ENCODE measurements at regions not wholly inside any gene's neighbourhood (a gene's known extent, or its start where the extent isn't known, plus 50 kb on each side); places are given as distances from the start of the nearest gene placed in this dataset.
"Not testable (repeated sequence)": the region's sequence is repeated elsewhere in the genome, so short reads cannot be mapped to it uniquely, and the experiment has no call there.

DNA sequence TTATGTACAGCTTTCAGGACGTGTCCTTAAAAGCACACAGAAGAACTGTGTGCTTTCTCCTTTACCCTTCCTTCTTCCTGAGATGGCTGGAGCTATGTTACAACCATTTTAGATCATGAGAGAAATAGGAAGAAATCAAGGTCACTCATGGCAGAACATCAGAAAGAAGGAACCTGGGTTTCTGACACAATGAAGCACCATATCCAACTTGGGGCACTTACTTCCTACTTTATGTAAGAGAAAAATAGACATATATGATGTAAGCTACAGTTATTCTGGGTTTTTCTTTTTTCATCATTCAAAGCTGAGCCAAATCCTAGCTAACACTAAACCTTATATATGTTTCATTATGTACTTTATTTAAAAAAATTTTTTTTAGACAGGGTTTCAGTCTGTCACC, 79.5 kb downstream of the FAM161A start:
- no peak for DNase-seq

DNA sequence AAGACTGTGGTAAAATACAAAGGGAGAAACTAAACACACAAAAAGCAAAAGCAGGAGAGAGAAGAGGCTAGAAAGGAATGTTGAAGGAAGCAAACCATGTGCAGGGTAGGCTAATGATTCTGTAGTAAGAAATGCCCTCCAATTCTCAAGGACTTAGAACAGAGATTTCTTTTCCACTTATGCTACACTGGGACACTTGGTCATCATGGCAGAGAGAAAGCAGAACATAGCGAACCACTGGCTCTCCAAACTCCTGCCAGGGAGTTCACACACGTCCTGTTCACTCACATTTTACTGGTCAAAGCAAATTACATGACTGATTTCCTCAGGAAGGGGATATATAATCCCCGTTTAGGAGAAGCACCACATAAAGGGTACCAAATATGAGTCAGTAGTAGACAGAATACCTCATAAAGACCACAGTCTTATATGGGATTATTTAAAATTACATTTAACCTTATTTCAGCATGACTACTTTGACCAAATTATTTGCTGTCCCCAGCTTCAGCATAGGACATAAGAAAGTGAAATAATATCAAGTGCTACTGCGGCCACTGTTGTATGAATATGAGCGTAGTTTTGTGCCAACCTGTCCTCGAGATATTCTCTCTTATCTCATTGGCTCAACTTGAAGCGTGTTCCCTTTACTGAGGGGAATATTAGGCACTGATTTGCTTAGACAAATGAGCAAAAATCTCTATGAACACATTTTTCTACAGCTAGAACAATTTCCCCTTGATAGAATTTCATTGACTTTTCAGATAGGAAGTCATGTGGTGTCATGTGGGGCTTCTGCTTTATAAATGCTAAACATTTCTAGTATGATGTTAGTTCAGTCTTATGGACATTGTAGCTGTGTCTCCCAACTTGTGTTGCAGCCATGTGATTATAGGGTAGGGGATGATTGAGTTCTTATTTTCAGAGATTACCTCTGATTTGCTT, 81.7 kb downstream of the FAM161A start:
- no peak for DNase-seq

DNA sequence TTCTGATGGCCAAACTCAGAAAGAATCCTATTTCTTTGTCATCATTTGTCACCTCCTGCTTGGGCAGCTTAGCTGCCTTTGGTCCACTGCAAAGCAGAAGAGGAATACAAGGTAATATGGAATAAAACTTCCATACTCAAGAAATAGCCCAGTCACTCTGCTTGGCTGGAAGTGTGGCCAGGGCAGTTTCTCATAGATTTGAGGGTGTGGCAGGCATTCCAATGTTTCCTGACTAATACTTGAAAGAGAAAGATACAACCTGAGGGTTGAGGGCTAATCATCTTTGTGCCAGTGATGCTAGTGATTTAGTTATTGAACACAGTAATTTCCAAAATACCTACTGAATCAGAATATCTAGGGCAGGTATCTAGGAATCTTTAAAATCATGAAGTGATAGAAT, 83.1 kb downstream of the FAM161A start:
- DNase-seq: no peak

DNA sequence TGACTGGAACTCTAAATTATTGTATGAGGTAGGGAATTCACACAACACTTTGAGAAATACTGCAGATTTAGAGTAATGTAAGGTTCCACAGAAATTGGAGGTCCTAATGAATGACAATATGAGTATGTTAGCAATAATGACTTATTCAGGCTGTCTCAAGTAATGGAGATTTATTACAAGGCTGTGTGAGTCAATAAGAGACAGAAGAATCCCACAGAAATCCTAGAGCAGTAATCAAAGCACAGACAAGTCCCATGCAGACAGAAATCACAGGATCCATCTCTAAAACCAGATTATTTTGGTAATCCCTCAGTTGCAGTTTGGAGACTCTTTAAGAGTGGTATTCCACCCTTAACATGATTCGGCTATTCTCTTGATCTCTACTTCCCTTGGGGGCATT, 83.6 kb downstream of the FAM161A start:
- DNase-seq: no peak

DNA sequence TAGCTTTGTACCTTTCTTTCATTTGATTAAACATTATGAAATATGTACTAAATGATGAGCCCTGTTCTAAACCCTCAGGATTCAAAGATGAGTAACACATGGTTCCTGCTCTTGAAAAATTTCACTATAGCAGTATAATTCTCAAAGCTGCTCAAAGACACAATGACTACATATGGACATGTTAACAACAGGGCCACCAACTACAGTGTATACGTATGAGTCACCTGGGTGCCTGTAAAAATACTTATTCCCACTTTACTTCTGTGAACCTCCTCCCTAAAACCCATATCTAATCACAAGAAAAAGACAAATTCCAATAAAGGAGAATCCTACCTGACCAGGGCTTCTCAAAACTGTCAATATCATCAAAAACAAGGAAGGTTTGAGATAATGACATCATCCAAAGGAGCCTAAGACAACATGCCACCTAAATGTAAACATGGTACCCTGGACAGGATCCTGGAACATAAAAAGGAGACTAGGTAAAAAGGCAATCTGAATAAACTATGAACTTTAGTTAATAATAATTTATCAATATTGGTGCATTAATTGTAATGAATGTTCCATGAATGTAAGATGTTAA, 84.7 kb downstream of the FAM161A start:
- no peak for DNase-seq

DNA sequence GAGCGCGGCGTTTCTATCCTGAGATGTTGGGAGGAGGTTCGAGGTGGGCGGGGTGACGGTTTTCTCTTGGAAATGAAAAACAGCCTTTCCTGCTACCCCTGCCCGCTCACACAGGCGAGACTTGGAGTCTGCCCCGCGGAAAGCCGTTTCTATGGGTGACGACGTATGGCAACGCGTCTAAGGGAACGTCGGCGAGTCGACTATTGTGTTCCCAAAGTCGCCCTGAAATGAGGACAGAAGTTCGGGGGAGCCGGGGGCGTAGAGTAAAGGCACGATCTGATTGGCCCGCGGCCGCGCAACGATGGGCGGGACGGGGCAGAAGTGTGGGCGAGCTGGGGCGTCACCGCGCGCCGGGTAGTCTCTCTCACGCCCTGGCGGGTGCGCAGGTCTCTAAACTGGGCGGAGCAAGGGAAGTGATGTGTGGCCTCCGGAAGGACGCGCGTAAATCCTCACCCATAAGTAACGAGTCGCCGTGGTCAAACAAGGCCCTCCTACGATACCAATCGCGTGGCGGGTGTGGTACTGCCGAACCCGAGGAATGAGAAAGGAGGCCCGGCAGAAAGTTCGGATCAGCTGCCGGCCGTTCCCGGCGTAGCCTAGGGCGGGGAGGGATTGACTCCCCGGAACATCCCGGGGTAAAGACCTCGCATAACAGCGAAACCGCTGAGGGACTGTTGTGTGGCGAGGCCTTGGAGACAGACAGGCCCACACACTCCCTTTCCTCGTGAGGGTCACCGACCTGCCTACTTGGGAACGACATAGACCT, 89.6 kb downstream of the FAM161A start:
- peak; percentile 97 for DNase-seq

DNA sequence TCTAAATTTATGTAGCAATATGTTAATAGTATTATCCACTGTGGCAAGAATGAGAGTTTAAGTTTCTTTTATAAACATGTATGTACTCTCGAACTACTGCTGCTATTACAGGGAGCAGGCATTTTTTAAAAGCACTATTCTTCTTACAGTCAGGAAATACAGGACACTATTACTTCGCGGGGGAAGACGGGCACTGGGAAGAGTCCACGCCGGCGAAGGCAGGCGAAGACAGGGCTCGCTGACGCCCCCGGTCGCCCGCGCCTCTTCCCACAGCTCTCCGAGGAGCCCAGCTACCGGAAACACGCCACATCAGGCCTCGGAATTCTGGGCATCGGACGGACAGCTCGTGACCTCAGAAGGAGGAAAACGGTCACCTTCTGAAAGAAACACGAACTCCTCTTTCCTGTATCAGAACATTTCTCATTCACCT, 90.2 kb downstream of the FAM161A start:
- no peak for DNase-seq

DNA sequence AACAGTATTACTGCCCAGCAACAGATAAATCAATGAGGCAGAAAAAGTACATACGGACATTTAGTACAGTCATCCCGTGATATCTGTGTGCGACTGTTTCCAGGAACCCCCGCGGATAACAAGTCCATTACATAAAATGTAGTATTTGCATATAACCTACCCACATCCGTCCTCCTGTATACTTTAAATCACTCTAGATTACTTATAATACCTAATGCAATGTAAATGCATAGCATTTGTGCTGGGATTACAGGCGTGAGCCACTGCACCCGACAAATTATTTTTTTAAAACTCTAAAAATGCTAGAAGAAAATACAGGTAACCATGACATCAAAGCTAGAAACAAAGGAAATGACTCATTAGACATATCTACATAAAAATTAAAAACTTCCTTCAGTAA, 91.6 kb downstream of the FAM161A start:
- peak; percentile 30 for DNase-seq

DNA sequence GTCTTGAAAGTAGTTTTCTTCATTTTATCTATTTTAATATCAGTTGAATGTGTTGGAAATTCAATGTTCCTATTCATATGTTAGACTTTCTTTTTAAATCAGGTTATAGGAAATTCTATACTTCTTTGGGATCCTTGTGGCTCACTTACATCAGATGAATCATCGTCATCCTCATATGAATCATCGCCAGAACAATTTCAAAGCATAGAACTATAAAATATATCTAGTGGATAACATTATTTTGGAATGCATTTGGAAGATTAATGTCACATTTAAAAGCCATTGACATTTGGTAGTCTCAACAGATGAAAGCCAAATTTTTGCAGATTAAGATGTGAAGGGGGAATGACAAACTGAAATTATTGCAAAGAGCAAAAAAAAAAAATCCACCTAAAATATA, 94.1 kb downstream of the FAM161A start:
- DNase-seq: no peak

DNA sequence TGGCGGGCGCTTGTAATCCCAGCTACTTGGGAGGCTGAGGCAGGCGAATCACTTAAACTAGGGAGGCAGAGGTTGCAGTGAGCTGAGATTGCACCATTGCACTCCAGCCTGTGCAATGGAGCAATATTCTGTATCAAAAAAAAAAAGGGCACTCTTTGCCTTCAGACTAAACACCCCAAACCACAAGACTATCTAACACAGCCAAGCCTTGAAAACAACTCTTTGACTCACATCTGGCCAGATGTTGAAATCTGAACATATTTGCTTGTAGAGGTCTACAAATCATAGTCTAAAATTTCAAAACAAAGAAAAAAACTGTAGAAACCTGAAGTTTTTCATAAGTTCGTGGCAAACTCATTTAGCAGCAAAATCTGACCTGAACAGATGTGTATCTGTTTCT, 94.9 kb downstream of the FAM161A start:
- DNase-seq: no peak

DNA sequence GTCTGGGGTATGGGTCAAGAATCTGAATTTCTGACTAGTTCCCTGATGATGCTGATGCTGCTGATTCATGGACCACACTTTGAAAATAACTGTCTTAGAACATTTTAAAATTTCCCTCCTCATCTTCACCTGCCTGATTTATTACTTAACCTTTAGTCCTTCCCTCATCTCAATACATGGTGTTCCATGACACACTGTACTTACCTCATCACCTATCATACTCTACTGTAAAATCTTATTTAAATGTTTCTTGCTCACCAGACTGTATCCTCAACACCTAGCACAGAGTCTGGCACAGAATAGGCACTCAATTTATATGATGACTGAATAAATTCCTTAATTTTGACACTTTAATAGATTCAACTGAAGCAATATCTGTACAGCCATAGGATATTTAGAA, 95.7 kb downstream of the FAM161A start:
- no peak for DNase-seq

DNA sequence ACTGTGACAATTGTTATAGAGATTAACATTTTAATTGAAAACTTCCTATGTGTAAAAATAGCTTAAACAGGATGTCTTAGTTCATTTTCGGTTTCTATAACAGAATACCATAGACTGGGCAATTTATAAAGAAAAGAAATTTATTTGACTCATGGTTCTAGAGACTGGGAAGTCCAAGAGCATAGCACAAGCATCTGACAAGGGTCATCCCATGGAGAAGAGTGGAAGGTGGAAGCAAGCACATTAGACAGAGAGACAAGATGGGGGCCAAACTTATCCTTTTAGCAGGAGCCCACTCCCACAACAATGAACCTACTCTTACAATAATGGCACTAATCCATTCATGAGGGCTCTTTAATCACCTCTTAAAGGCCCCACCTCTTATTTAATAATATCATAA, 100.3 kb downstream of the FAM161A start:
- no peak for DNase-seq

DNA sequence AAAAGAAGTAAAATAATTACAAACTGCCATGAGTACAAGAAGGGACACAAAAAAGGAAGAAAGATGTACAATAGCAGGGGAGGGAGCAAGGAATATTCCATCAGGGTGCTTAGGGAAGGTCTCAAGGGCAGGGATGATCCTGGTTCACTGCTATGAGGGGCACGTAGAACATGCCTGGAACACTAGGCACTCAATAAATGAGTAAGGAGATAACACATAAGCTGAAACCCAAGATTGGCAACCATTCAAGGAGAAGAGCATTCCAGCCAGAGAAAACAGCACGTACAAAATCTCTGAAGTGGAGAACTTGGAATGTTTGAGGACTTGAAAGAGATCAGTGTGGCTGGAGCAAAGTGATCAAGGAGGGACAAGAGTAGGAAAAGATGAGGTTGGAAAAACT, 103.2 kb downstream of the FAM161A start:
- DNase-seq: no peak

DNA sequence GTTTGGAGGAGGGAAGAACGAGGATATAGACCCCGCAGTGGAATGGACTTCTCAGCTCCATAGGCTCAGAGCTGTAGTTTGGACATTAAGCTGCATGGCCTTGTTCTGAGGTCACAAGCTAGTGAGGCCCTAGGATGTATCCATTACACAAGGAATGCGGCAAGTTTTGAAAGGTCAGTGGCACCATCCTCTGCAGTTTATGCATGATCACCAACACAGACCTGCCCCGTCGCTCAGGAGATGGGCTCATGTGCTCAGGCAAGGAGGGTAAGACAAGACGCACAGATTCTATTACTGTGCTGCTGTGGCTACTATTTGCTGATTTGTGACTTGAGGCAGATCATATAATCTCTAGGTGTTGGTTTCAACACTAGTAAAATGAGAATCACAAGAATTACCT, 110.9 kb downstream of the FAM161A start:
- DNase-seq: no peak

DNA sequence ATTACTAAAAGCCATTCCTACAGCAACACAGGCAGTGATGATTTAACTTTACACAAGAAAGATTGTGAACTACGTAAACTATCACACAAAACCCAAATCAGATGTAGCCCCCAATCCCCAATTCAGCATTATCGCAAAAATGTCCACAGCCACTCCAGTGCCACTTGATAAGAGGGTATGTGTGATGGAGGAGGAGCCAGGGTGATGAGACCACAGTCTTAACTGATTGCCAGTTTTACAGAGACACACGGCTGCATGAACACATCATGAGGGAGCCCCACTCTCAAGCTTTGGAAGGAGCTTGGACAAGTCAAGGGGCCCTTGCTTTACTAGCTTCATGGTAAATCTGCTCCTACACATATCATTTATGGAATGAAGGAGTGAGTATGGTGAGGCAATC, 116.0 kb downstream of the FAM161A start:
- no peak for DNase-seq

DNA sequence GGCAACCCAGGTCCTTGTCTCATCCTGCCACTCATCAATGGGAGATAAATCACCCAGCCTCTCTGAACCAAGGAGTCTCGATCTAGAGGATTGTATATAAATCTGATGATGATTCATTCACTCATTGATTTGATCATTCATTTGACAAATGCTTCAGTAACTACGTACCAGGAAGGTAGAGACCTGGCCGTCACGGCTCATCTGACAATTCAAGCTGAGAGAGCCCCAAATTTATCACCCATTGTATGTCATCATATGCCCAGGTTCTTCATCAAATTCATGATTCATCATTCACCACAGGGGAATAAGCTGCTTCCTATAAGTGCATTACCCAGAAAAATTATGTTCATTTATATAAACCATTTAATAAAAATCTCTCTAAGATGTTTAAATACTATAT, 116.9 kb downstream of the FAM161A start:
- no peak for DNase-seq

DNA sequence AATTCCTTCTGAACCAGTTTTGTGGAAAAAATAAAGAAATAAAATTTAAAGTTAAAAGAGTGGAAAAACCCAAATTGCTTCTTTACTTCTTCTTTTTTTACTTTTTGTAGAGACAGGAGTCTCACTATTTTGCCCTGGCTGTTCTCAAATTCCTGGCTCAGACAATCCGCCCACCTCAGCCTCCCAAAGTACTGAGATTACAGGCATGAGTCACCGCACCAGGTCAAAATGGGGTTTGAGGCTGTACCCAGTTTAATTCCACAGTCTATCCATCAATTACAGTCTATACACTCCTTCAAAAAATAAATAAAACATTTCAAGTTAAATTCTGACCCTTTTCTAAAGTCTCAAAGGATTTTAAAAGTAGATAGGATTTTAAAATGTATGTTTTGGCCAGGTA, 120.3 kb downstream of the FAM161A start:
- DNase-seq: peak; percentile 4

DNA sequence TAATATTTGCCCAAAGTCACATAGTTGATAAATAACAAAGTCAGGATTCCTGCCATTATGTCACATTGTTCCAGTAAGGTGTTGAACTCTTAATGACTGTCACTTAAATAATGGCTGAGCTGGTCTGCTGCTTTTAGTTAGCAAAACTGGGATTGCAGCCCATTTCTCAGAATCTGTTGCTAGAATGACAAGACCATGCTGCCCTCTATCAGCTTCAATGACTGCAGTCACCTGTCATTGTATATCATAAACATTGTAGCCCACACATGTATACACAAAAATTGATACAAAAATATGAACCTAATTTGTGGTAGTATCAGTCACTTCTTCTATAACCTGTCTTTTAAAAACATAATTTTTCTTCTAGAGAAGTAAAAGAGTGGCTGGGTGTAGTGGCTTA, 121.1 kb downstream of the FAM161A start:
- DNase-seq: no peak

DNA sequence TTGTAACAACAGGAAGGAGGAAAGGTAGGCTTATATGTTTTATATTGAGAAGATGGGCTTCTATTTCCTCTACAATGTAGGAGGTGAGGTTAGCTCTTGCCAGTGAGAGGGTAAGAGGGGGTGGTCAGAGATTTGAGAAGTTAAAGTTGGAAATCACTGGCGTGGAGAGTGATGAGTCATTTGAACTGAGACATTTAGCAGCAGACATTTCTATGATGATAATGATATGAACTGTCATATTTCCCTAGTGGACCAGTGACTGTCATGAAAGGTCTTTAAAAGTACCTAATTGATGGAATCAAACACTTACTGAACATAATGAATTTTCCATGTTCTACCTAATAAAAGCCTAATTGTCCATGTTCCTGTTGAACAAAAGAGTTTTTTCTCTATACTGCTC, 126.1 kb downstream of the FAM161A start:
- DNase-seq: no peak

DNA sequence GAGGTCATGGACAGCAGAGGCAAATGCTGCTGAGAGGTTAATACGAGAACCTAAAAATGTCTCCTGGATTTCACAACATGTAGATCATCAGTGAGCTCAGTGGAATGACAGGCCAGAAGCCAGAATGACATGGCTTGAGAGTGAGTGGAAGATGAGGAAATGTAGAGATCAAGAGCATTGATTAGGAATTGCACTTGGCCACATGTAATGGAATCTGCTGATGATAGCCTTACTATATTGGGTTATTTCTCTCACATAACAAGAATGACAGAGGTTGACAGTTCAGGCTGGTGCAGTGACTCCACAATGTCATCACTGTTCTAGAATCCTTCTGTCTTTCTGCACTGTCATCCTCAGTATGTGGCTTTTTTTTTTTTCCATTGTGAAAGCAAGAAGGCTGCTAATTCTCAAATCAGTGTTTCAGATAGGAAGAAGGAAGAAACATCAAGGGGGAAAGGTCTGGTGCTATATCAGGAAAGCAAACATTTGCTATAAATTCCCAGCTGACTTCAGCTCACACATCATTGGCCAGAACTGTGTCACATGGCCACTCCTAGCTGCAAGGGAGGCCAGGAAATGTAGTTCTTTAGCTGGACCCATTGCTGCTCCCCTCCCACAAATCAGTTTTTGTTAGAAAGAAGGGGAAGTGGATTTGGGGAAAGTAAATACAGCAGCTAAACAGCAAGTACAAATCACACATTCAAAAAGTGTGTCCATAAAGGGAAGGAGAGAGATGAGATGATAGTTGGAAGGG, 127.2 kb downstream of the FAM161A start:
- no peak for DNase-seq

DNA sequence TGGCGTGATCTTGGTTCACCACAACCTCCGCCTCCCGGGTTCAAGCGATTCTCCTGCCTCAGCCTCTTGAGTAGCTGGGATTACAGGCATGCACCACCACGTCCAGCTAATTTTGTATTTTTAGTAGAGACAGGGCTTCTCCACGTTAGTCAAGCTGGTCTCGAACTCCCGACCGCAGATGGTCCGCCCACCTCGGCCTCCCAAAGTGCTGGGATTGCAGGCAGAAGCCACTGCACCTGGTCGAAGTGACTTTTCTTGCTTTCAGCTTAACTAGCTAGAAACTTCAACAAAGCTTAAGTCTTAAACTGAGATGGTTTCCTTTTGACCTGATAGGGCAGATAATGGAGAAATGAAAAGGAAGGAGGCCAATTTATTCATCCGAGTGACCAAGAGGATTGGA, 130.5 kb downstream of the FAM161A start:
- DNase-seq: not testable (repeated sequence)

DNA sequence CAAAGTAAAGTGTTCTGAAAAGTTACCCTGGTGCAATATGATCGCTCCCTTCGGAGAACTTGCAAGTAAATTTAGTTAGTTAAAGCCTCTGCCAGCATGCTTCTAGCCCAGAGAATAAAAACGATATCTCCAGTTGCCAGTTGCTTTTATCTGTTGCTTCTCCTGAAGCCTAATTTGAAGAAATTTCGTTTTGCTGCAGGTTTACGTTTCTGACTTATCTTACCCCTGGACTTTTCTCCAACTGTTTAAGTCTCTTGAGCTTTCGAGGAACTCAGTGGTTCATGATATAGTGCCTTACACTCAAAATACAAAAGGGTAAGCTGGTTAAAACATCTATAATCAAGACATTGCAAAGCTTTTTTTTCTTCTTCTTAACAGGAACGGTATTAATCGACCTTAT, 131.1 kb downstream of the FAM161A start:
- DNase-seq: no peak

DNA sequence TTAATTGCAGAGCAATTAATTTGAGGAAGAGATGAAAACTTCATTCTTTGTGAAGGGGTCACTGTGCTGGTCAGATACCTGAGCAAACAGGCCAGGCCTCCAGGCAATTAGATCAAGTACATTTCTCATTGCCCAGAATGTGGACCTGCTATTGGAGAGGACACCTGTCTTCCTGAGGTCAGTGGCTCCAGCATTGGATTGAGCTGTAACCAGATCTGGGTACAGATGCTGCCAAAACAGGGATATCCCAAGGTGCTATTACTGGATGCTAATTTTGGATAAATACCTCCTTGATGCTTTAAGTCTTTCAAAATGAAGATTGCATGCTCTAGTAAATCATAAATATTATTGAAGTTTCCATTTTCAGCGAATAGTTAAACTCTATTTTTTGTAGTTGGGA, 131.5 kb downstream of the FAM161A start:
- DNase-seq: no peak

All from stimulated activated CD4-positive, alpha-beta T cell treated with anti-CD3 and anti-CD28 coated beads, Interleukin-15, amount 100 ng/mL, for 24 hours (primary cell).